Suprapubic skin (tissue), 4 donors: ENCODE measurements at regions not wholly inside any gene's neighbourhood (a gene's known extent, or its start where the extent isn't known, plus 50 kb on each side); places are given as distances from the start of the nearest gene placed in this dataset.

ENCODE experiments used
- DNase-seq, 2 donors: peaks; one replicate each; pipeline ENCODE4 v3.0.0-alpha.2; 2019; ENCODE audit warnings: low spot score in 2 of 2
- H3K27ac ChIP-seq: fragments of 200-600 bp; sonication (generic); one replicate; pipeline ENCODE4 v1.5.1; 2019
- H3K27me3 ChIP-seq: fragments of 200-600 bp; sonication (generic); one replicate; pipeline ENCODE4 v1.5.1; 2019
- H3K36me3 ChIP-seq: fragments of 200-600 bp; sonication (generic); one replicate; pipeline ENCODE4 v1.5.1; 2019
- H3K4me1 ChIP-seq: fragments of 200-600 bp; sonication (generic); one replicate; pipeline ENCODE4 v1.5.1; 2019
- H3K4me3 ChIP-seq: fragments of 200-600 bp; sonication (generic); one replicate; pipeline ENCODE4 v1.5.1; 2019; ENCODE audit warnings: mild to moderate bottlenecking
- H3K9me3 ChIP-seq: fragments of 200-600 bp; sonication (generic); one replicate; pipeline ENCODE4 v1.5.1; 2019
- EP300 ChIP-seq: sonication (generic); formaldehyde crosslinking; IDR thresholded peaks from one replicate; pipeline ENCODE4 v1.6.1; 2017; ENCODE audit warnings: antibody characterized with exemption
- POLR2A ChIP-seq, 2 donors: fragments of 450-650 bp; IDR thresholded peaks; one replicate each; pipeline ENCODE4 v1.6.1; 2017; ENCODE audit warnings: antibody characterized with exemption in 2 of 2, mild to moderate bottlenecking in 2 of 2, moderate library complexity in 2 of 2
- POLR2AphosphoS5 ChIP-seq, 3 donors: sonication (generic); formaldehyde crosslinking; IDR thresholded peaks; one replicate each; pipeline ENCODE4 v1.6.1; 2017; ENCODE audit warnings: antibody characterized with exemption in 3 of 3
- WGBS: methylation state at CpG from one replicate; pipeline ENCODE4 v1.1.5; 2018; 5-methylcytosine and 5-hydroxymethylcytosine counted together
- TF ChIP-seq, protein P1 (sequence below), 2 donors: fragments of 200-600 bp in 1 of 2; fragments of 450-650 bp in 1 of 2; sonication (generic) in 1 of 2; IDR thresholded peaks; one replicate each; pipeline ENCODE4 v1.5.1; 2016 to 2019; ENCODE audit warnings: antibody characterized with exemption in 2 of 2, mild to moderate bottlenecking in 1 of 2, moderate library complexity in 1 of 2

DNA sequence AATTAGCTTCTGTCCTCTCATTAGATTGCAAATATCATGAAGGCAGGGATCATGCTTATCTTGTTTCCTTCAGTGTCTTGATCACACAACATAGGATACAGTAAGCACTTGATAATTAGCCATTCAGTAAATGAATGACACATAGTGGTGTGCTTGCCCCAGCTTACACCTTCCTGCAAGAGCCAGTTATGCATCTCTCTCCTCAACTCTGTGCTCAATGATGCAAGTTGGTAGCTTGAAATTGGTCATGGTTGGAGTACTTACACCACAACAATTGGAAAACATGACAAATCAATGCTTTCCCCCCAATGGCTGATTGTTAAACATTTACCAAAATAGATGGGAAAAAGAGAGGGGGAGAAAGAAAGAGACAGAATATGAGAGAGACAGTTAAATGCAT lies 129.2 kb downstream of the NUF2 start:
- Histone ChIP-seq H3K27ac (no peak overlapping the region), H3K9me3 (no peaks in the 10 kb centered on the region), H3K36me3 (no peaks in the 10 kb centered on the region), H3K4me3 (no peak overlapping the region), H3K4me1 (no peaks in the 10 kb centered on the region), H3K27me3 (no peaks in the 10 kb centered on the region)
- no peak for DNase-seq
- TF ChIP-seq POLR2AphosphoS5 (IDR thresholded peaks at IDR 0.05) (no peak), POLR2A (IDR thresholded peaks at IDR 0.05) (no peak), EP300 (no peak)
- TF ChIP-seq, protein P1, sequence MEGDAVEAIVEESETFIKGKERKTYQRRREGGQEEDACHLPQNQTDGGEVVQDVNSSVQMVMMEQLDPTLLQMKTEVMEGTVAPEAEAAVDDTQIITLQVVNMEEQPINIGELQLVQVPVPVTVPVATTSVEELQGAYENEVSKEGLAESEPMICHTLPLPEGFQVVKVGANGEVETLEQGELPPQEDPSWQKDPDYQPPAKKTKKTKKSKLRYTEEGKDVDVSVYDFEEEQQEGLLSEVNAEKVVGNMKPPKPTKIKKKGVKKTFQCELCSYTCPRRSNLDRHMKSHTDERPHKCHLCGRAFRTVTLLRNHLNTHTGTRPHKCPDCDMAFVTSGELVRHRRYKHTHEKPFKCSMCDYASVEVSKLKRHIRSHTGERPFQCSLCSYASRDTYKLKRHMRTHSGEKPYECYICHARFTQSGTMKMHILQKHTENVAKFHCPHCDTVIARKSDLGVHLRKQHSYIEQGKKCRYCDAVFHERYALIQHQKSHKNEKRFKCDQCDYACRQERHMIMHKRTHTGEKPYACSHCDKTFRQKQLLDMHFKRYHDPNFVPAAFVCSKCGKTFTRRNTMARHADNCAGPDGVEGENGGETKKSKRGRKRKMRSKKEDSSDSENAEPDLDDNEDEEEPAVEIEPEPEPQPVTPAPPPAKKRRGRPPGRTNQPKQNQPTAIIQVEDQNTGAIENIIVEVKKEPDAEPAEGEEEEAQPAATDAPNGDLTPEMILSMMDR (IDR thresholded peaks at IDR 0.05), result no peak

DNA sequence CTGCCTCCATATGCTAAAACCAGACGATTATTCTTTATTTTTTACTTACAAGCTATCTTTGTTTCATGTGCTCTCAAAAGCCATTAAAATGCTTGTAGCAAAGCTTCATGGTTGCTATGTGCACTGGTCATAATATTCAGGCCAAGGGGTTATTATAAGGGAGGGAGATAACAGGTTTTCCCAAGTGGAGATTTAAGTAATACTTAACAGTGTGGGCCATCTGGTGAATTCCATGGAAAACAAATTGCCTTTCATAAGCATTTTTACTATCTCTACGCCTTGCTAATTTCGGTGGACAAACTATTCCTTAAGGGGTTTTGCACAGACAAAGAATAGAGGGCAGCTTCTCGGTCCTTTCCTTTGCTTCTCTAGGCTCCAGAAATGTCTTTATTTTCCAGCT lies 137.8 kb downstream of the NUF2 start:
- no peak for TF ChIP-seq POLR2AphosphoS5 (IDR thresholded peaks at IDR 0.05)
- TF ChIP-seq, protein P1 (IDR thresholded peaks at IDR 0.05), result no peak
- TF ChIP-seq POLR2A (IDR thresholded peaks at IDR 0.05), result no peak
- no peak for TF ChIP-seq EP300
- WGBS, result 71% methylated on average over 4 of the region's 4 CpGs
- H3K36me3 ChIP-seq, result no peaks in the 10 kb centered on the region
- H3K4me3 ChIP-seq, result no peak overlapping the region
- DNase-seq, result no peak
- H3K9me3 ChIP-seq, result no peaks in the 10 kb centered on the region
- no peaks in the 10 kb centered on the region for H3K27me3 ChIP-seq
- no peaks in the 10 kb centered on the region for H3K4me1 ChIP-seq
- H3K27ac ChIP-seq, result no peak overlapping the region

DNA sequence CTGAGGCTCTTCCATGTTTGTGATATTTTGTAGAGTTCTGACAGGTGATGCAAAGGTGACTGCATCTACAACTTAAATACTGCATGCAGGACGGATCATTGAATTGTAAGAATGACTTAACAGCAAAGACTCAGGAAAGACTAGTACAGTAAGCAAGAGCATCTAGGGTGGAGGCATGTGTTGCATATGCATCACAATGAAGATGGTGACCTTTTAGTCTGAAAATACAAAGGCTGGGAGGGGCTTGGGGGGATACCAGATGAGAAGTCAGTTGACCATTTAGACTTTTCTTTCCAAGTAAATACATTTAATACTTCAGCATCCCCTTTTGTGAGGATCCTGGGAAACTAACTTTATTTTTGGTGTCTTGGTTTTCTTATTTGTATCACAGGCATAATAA lies 145.5 kb downstream of the NUF2 start:
- Histone ChIP-seq H3K27me3 (no peaks in the 10 kb centered on the region), H3K9me3 (no peaks in the 10 kb centered on the region), H3K36me3 (no peaks in the 10 kb centered on the region), H3K4me3 (no peak overlapping the region), H3K4me1 (no peaks in the 10 kb centered on the region), H3K27ac (no peak overlapping the region)
- no peak for DNase-seq
- WGBS, result 85% methylated on average over 1 of the region's 1 CpG
- TF ChIP-seq POLR2AphosphoS5 (IDR thresholded peaks at IDR 0.05) (no peak), POLR2A (IDR thresholded peaks at IDR 0.05) (no peak), EP300 (no peak)
- TF ChIP-seq, protein P1 (IDR thresholded peaks at IDR 0.05), result no peak

DNA sequence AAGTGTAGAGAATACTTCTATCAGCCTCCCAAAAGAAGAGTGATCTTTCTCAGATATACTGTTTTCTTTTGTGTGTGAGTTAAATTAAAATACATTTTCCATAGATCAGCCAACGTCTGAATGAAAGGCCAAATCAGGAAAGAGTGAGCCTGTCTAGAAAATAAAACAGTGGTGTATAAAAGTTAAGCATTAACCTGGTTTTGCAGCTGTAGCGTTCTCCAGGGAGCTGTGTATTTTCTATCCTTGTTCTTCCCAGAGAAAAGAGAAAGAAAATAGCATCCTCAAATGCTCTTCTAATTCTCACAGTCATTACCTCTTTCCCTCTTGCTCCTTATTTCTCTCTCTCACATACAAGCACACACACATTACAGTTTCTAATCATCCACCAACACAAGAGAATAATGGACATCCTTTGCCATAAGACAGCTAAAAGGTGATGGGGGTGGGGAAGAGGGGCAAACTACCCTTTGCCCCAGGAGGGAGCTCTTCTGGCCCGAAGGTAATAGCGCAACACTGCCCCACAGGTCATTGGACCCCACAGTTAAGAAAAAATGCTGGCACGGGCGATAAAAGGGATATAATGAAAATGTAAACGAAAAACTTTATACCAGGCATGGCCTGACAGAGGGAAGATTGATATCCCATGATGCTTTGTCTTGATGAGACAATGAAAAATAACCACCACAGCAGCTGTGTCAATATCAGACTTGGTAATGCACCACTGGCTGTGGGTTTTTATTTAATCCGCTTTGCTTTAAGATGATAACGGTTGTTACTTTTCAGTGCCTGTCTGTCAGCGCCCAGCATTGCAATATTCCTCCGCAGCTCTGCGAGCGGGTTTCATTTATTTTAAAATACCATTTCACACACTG lies 150.3 kb downstream of the NUF2 start:
- TF ChIP-seq EP300 (no peak), POLR2A (IDR thresholded peaks at IDR 0.05) (no peak), POLR2AphosphoS5 (IDR thresholded peaks at IDR 0.05) (no peak)
- TF ChIP-seq, protein P1 (IDR thresholded peaks at IDR 0.05), result no peak
- no peak overlapping the region for H3K27ac ChIP-seq
- H3K27me3 ChIP-seq, result no peaks in the 10 kb centered on the region
- no peaks in the 10 kb centered on the region for H3K9me3 ChIP-seq
- no peak overlapping the region for H3K4me3 ChIP-seq
- no peaks in the 10 kb centered on the region for H3K4me1 ChIP-seq
- DNase-seq, result no peak
- H3K36me3 ChIP-seq, result no peaks in the 10 kb centered on the region
- WGBS, result 77% methylated on average over 13 of the region's 13 CpGs

DNA sequence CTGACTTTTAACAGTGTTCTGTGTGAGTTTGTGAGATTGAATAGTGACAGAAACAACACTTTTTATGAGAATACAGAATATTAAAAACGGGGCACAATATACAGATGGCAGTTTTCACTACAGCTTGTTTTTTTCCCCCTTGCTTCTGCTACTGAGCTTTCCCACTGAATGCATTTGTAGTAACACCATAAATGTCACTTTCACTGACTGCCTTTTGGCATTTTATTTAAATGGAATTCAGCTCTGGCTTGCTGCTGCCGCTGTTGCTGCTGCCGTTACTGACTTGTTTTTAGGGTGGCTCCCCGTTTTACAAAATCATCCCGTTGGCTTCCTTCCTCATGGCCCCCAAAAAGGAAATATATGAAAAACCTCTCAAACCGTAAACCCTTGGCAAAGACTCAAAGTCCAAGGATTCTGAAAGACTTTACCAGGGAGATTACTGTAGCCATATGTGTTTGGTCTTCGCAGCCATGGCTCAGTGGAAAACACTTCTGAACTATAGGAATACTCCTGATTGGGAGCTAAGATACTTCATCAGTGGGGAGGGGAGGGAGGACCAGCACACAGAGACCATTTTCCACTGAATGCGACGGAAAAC lies 151.0 kb downstream of the NUF2 start:
- Histone ChIP-seq H3K27me3 (no peaks in the 10 kb centered on the region), H3K27ac (no peak overlapping the region), H3K4me3 (no peak overlapping the region), H3K9me3 (no peaks in the 10 kb centered on the region), H3K4me1 (no peaks in the 10 kb centered on the region), H3K36me3 (no peaks in the 10 kb centered on the region)
- WGBS, result 63% methylated on average over 9 of the region's 9 CpGs
- TF ChIP-seq POLR2A (IDR thresholded peaks at IDR 0.05), result no peak
- TF ChIP-seq EP300, result no peak
- no peak for DNase-seq
